ENCODE measurements at regions not wholly inside any gene's neighbourhood (a gene's known extent, or its start where the extent isn't known, plus 50 kb on each side); places are given as distances from the start of the nearest gene placed in this dataset.

- Histone ChIP-seq H3K9me1 (replicated peaks; ENCODE audit: control insufficient read depth, extremely low read depth, insufficient read depth, low read length) (no peaks in the 10 kb centered on the region), H3K36me3 (ENCODE audit: control insufficient read depth in 2 of 2, extremely low read depth in 1 of 2, insufficient read depth in 2 of 2, low read length in 2 of 2) (no peaks in the 10 kb centered on the region), H3K79me2 (ENCODE audit: control insufficient read depth, insufficient read depth, low read length) (no peaks in the 10 kb centered on the region), H3K9me3 (replicated peaks; ENCODE audit: control insufficient read depth, insufficient read depth, low read length) (no peaks in the 10 kb centered on the region), H3K27ac (ENCODE audit: insufficient read depth, low read depth, low read length) (no peak overlapping the region), H3K4me2 (ENCODE audit: insufficient read depth, low read length) (no peak overlapping the region), H2AFZ (ENCODE audit: low read depth, low read length) (no peak overlapping the region), H3K27me3 (ENCODE audit: control insufficient read depth in 2 of 2, insufficient read depth in 2 of 2, low read length in 2 of 2) (no peaks in the 10 kb centered on the region), H3K4me1 (ENCODE audit: control insufficient read depth, extremely low read depth, insufficient read depth, low read length) (no peaks in the 10 kb centered on the region), H4K20me1 (replicated peaks; ENCODE audit: control insufficient read depth, extremely low read depth, insufficient read depth, low read length) (no peaks in the 10 kb centered on the region), H3K9ac (replicated peaks; ENCODE audit: extremely low read depth, insufficient read depth, low read length) (no peak overlapping the region), H3K4me3 (replicated peaks in 1 of 3; ENCODE audit: insufficient read depth in 1 of 3, low read depth in 1 of 3, low read length in 3 of 3) (no peak overlapping the region)
- ChIA-PET CTCF (interaction anchor here (1.2 kb wide), 1 partner anchor 20 kb away, joined by 3 read pairs; no protein-coding TSS in a partner anchor), POLR2A (no interaction called here)
- intact Hi-C loops (cut with micrococcal nuclease) (no loop called here), dilution Hi-C loops (cut with MboI; ENCODE audit: extremely low pct_ligation_motif_present, low sequenced_read_pairs) (no loop called here)
- BruUV-seq (replicated peaks) = no TSS peak
- FAIRE-seq (no peak), DNase-seq (ENCODE audit: low read depth, low spot score) (no peak)
- TF ChIP-seq POLR2A (IDR thresholded peaks at IDR 0.05; ENCODE audit: low read depth, low read length) (no peak), JUN (IDR thresholded peaks at IDR 0.05; ENCODE audit: borderline replicate concordance, insufficient read depth, insufficient read length, low read depth) (no peak), FOS (IDR thresholded peaks at IDR 0.05; ENCODE audit: borderline replicate concordance, insufficient read depth, low read length) (no peak), EZH2 (IDR thresholded peaks at IDR 0.05; ENCODE audit: borderline replicate concordance, low read depth, low read length, severe bottlenecking) (no peak), CTCF (IDR thresholded peaks at IDR 0.05; ENCODE audit: extremely low read depth in 1 of 2, insufficient read depth in 1 of 2, low read depth in 1 of 2, low read length in 2 of 2) (no peak), MYC (IDR thresholded peaks at IDR 0.05; ENCODE audit: low read depth, low read length) (no peak), GATA2 (IDR thresholded peaks at IDR 0.05; ENCODE audit: insufficient read depth, insufficient read length, low read depth, low read length) (no peak)
These were observed 283.1 kb downstream of the SIPA1L2 start for GRCh38 chr1:232346844-232347243.

All from endothelial cell of umbilical vein (primary cell).